Activated B cell treated with CpG ODN at 0.5 μM for 24 hours (primary cell): ENCODE measurements at regions not wholly inside any gene's neighbourhood (a gene's known extent, or its start where the extent isn't known, plus 50 kb on each side); places are given as distances from the start of the nearest gene placed in this dataset.

ENCODE experiments used
- ATAC-seq: fragments of 200-7000 bp; cut with Tn5 transposase; one replicate; pipeline ENCODE4 v1.10.0; 2021; ENCODE audit warnings: low read depth, mild to moderate bottlenecking, moderate library complexity
- CTCF ChIA-PET: fragments of 350-600 bp; sonication (Branson Sonifier 250); formaldehyde crosslinking; loops from one replicate; lab custom pipeline; 2021; ENCODE audit warnings: antibody characterized with exemption; lab: Charles Lee
- POLR2A ChIA-PET: fragments of 350-600 bp; sonication (Branson Sonifier 250); formaldehyde crosslinking; loops from one replicate; lab custom pipeline; 2021; ENCODE audit warnings: antibody characterized with exemption; lab: Charles Lee
- DNase-seq: peaks from one replicate; pipeline ENCODE4 v3.0.0; 2022
- H3K27ac Mint-ChIP-seq: one replicate; pipeline ENCODE4 v1.8.0; 2020; ENCODE audit warnings: mixed read lengths
- H3K27me3 Mint-ChIP-seq: one replicate; pipeline ENCODE4 v1.8.0; 2021; ENCODE audit warnings: mixed read lengths
- H3K36me3 Mint-ChIP-seq: one replicate; pipeline ENCODE4 v1.8.0; 2021; ENCODE audit warnings: low read depth, mixed read lengths
- H3K4me1 Mint-ChIP-seq: one replicate; pipeline ENCODE4 v1.8.0; 2021; ENCODE audit warnings: mixed read lengths
- H3K4me3 Mint-ChIP-seq: one replicate; pipeline ENCODE4 v1.8.0; 2020; ENCODE audit warnings: mild to moderate bottlenecking, mixed read lengths
- H3K9me3 Mint-ChIP-seq: one replicate; pipeline ENCODE4 v1.8.0; 2020; ENCODE audit warnings: mixed read lengths
- intact Hi-C: fragments of 100-400 bp; cut with micrococcal nuclease; formaldehyde crosslinking; loops from one replicate; pipeline ENCODE4 v1.15.1; 2024
- TF ChIP-seq, protein P1 (sequence below): fragments of 200-600 bp; IDR thresholded peaks from one replicate; pipeline ENCODE4 v1.8.0; 2022; ENCODE audit warnings: antibody characterized with exemption, mild to moderate bottlenecking

DNA sequence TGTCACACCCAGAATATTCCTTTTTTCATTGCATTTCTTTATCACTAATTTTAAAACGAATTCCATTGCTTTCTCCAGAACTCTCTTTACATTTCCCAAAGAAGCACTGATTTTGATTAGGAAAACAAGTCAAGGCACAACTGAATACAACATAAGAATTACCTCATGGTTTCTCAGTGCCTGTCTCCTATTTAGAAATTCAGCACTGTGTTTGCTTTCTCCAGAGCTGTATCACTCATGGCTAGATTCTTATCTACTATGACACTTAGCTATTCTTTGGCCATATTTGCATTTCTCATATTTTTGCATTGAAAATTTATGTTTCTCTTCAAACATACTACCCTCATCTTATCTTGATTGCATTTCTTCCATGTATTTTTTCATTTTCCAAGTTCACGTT, 1402.0 kb downstream of the MRPL39 start:
- Mint-ChIP-seq H3K27me3 (no peaks in the 10 kb centered on the region), H3K27ac (no peak overlapping the region), H3K4me3 (no peak overlapping the region), H3K36me3 (no peaks in the 10 kb centered on the region), H3K9me3 (no peaks in the 10 kb centered on the region), H3K4me1 (no peaks in the 10 kb centered on the region)
- ATAC-seq (no peak), DNase-seq (no peak)
- intact Hi-C loops = no loop called here
- CTCF ChIA-PET = no interaction called here
- POLR2A ChIA-PET = no interaction called here
- TF ChIP-seq, protein P1, sequence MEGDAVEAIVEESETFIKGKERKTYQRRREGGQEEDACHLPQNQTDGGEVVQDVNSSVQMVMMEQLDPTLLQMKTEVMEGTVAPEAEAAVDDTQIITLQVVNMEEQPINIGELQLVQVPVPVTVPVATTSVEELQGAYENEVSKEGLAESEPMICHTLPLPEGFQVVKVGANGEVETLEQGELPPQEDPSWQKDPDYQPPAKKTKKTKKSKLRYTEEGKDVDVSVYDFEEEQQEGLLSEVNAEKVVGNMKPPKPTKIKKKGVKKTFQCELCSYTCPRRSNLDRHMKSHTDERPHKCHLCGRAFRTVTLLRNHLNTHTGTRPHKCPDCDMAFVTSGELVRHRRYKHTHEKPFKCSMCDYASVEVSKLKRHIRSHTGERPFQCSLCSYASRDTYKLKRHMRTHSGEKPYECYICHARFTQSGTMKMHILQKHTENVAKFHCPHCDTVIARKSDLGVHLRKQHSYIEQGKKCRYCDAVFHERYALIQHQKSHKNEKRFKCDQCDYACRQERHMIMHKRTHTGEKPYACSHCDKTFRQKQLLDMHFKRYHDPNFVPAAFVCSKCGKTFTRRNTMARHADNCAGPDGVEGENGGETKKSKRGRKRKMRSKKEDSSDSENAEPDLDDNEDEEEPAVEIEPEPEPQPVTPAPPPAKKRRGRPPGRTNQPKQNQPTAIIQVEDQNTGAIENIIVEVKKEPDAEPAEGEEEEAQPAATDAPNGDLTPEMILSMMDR = no peak

DNA sequence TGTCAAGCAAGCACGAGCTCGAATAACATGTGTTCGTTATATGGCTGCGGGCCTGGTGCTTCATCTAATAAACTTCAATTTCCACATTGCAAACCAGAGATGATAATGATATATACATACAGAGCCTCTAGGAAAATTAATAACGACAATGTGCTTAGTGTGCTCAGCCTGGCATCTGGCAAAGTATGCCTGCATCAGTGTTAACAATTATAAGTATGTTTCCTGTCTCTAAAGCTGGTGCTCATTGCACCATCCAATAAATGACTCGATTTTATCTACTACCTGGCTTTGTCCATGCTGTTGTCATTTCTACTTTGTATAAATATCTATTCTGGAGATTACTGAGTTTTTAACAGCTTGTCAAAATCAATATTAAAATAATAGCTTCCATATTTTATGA, 1402.6 kb downstream of the MRPL39 start:
- TF ChIP-seq, protein P1 = no peak
- ATAC-seq = no peak
- intact Hi-C loops = no loop called here
- no peak overlapping the region for H3K4me3 Mint-ChIP-seq
- H3K27me3 Mint-ChIP-seq = no peaks in the 10 kb centered on the region
- no peaks in the 10 kb centered on the region for H3K36me3 Mint-ChIP-seq
- H3K9me3 Mint-ChIP-seq = no peaks in the 10 kb centered on the region
- no peak for DNase-seq
- CTCF ChIA-PET = no interaction called here
- no peaks in the 10 kb centered on the region for H3K4me1 Mint-ChIP-seq
- H3K27ac Mint-ChIP-seq = no peak overlapping the region
- POLR2A ChIA-PET = no interaction called here

DNA sequence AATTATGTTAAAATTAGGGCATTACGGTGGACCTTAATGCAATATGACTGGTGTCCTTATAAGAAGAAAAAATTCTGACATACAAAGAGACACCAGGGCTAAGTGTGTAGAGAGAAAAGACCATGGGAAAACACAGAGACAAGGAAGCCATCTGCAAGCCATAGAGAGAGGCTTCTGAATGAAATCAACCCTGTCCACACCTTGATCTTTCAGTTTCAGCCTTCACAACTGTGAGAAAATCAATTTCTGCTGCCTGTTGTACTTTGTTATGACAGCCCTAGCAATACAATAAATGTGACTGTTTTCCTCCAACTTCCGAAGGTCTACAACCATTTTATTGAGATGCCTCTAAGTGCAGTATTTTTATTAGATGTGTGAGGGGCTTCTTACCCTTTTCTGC, 1407.2 kb downstream of the MRPL39 start:
- TF ChIP-seq, protein P1 = no peak
- H3K9me3 Mint-ChIP-seq = no peaks in the 10 kb centered on the region
- ATAC-seq = no peak
- no peaks in the 10 kb centered on the region for H3K27me3 Mint-ChIP-seq
- DNase-seq = no peak
- H3K4me1 Mint-ChIP-seq = peaks cover 7% of the 10 kb centered on the region
- POLR2A ChIA-PET = no interaction called here
- CTCF ChIA-PET = no interaction called here
- H3K27ac Mint-ChIP-seq = no peak overlapping the region
- intact Hi-C loops = no loop called here
- no peaks in the 10 kb centered on the region for H3K36me3 Mint-ChIP-seq
- H3K4me3 Mint-ChIP-seq = no peak overlapping the region

DNA sequence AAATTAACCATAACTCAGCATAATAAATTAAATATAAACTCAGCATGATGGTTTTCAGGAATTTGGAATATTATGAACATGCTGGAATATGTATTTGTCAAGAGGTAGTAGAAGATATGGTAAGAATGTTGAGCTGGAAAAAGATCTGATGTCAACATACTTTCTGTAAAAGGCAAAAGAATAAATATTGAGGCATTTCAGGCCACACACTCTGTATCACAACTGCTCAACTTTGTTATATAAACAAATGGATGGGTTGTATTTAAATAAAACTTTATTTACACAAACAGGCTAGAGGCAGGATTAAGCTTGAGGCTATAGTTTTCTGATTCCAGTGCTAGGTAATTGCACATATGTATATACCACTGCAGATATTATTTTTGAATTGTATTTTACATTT, 1409.4 kb downstream of the MRPL39 start:
- intact Hi-C loops = no loop called here
- Mint-ChIP-seq H3K4me1 (peaks cover 8% of the 10 kb centered on the region), H3K4me3 (no peak overlapping the region), H3K27ac (no peak overlapping the region), H3K9me3 (no peaks in the 10 kb centered on the region), H3K36me3 (no peaks in the 10 kb centered on the region), H3K27me3 (no peaks in the 10 kb centered on the region)
- CTCF ChIA-PET = no interaction called here
- no peak for DNase-seq
- no peak for ATAC-seq
- POLR2A ChIA-PET = no interaction called here
- TF ChIP-seq, protein P1 = no peak

DNA sequence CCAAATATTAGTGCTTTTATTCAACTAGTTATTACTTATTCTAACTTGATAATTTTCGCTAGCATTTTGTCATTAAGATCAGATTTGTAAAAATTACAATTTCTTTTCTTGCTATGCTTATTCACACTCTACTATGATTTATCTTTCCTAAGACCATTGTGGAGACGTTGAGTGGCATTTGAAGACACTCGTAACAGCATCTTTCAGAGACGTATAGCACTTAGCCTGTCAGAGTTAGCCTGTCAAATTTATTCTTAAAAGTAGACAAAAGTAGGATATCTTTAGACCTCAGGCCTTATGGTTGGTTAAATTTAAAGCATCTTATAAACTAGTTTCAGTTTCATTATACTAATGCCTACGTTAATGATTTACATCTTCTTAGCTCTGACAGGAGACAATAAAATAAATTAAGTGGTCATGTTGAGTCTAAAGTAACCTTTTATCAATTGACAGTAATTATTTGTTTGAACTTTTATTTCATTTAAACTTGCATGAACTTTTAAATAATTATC, 1410.1 kb downstream of the MRPL39 start:
- no peak for ATAC-seq
- Mint-ChIP-seq H3K9me3 (no peaks in the 10 kb centered on the region), H3K27me3 (no peaks in the 10 kb centered on the region), H3K36me3 (no peaks in the 10 kb centered on the region), H3K27ac (no peak overlapping the region), H3K4me3 (no peak overlapping the region), H3K4me1 (peaks cover 8% of the 10 kb centered on the region)
- POLR2A ChIA-PET = no interaction called here
- intact Hi-C loops = no loop called here
- CTCF ChIA-PET = no interaction called here
- DNase-seq = no peak
- TF ChIP-seq, protein P1 = no peak
